Mesendoderm (in vitro differentiated cells): ENCODE measurements at regions not wholly inside any gene's neighbourhood (a gene's known extent, or its start where the extent isn't known, plus 50 kb on each side); places are given as distances from the start of the nearest gene placed in this dataset.

Experiments
- DNase-seq: peaks from one replicate; pipeline ENCODE4 v3.0.0; 2013
- H2AK5ac ChIP-seq: 2 replicates; pipeline ENCODE4 v1.6.1; 2013; ENCODE audit warnings: low read length, inconsistent platforms
- H2BK120ac ChIP-seq: 2 replicates; pipeline ENCODE4 v1.6.1; 2013; ENCODE audit warnings: low read depth, mild to moderate bottlenecking, low read length, moderate library complexity, mixed read lengths
- H2BK15ac ChIP-seq: replicated peaks from 2 replicates; pipeline ENCODE4 v1.6.1; 2013; ENCODE audit warnings: low read depth, mild to moderate bottlenecking, moderate library complexity
- H2BK5ac ChIP-seq: 2 replicates; pipeline ENCODE4 v1.6.1; 2013; ENCODE audit warnings: low read length, inconsistent platforms
- H3K18ac ChIP-seq: 2 replicates; pipeline ENCODE4 v1.6.1; 2013; ENCODE audit warnings: mild to moderate bottlenecking, low read length, mixed read lengths
- H3K23ac ChIP-seq: one replicate; pipeline ENCODE4 v1.6.1; 2013; ENCODE audit warnings: low read length
- H3K27ac ChIP-seq: 2 replicates; pipeline ENCODE4 v1.5.1; 2013; ENCODE audit warnings: low read depth, mild to moderate bottlenecking, inconsistent platforms, low read length, moderate library complexity
- H3K27me3 ChIP-seq: 2 replicates; pipeline ENCODE4 v1.6.1; 2013; ENCODE audit warnings: low read length, control low read depth, mild to moderate bottlenecking, inconsistent platforms; ENCODE audit not compliant: insufficient read depth, poor library complexity
- H3K36me3 ChIP-seq: 2 replicates; pipeline ENCODE4 v1.6.1; 2013; ENCODE audit warnings: low read length, inconsistent platforms; ENCODE audit not compliant: control insufficient read depth, insufficient read depth
- H3K4ac ChIP-seq: one replicate; pipeline ENCODE4 v1.6.1; 2013; ENCODE audit warnings: low read depth, mild to moderate bottlenecking, low read length, moderate library complexity
- H3K4me1 ChIP-seq: 2 replicates; pipeline ENCODE4 v1.6.1; 2013; ENCODE audit warnings: low read depth, low read length, inconsistent platforms; ENCODE audit not compliant: control insufficient read depth
- H3K4me2 ChIP-seq: 2 replicates; pipeline ENCODE4 v1.6.1; 2013; ENCODE audit warnings: low read length
- H3K4me3 ChIP-seq: 2 replicates; pipeline ENCODE4 v1.5.1; 2013; ENCODE audit warnings: mild to moderate bottlenecking, low read length
- H3K56ac ChIP-seq: one replicate; pipeline ENCODE4 v1.6.1; 2013; ENCODE audit warnings: low read length
- H3K79me1 ChIP-seq: 2 replicates; pipeline ENCODE4 v1.6.1; 2013; ENCODE audit warnings: low read length, inconsistent platforms
- H3K79me2 ChIP-seq: 2 replicates; pipeline ENCODE4 v1.6.1; 2013; ENCODE audit warnings: mild to moderate bottlenecking, low read length; ENCODE audit not compliant: control insufficient read depth, insufficient read depth
- H3K9ac ChIP-seq: 2 replicates; pipeline ENCODE4 v1.6.1; 2013; ENCODE audit warnings: low read length, inconsistent platforms
- H4K5ac ChIP-seq: one replicate; pipeline ENCODE4 v1.6.1; 2013; ENCODE audit warnings: low read length
- H4K8ac ChIP-seq: one replicate; pipeline ENCODE4 v1.6.1; 2013; ENCODE audit warnings: low read depth, mild to moderate bottlenecking, control low read depth, low read length, moderate library complexity
- WGBS: extraction: QIAGEN DNeasy Blood & Tissue Kit; methylation state at CpG from one replicate; pipeline ENCODE4 v1.1.7; 2013; ENCODE audit warnings: low lambda C conversion rate, missing lambda C conversion rate; ENCODE audit not compliant: insufficient coverage; ENCODE audit errors: extremely low coverage; 5-methylcytosine and 5-hydroxymethylcytosine counted together

DNA sequence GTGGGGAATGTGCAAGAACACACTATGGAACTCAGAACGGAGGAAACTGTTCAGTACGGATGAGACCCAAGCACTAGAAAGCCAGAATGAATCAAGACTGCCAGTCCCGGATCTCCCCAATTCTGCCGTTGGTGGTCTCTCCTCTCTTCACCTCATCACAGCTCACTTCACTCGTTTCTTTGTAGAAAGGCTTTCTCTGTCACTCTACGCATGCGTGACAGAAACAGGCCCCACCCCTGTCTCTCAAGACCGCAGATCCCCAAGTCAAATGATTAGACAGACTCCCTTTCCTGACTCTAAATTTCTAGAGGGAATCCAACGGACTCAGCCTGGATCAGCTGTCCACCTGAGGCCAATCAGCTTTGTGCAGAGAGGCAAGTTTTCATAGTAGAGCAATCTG lies 505.7 kb upstream of the ADAMTS9 start:
- Histone ChIP-seq H3K27ac (no peak overlapping the region), H3K79me1 (no peaks in the 10 kb centered on the region), H3K79me2 (no peaks in the 10 kb centered on the region), H3K4me1 (no peaks in the 10 kb centered on the region), H3K4ac (no peak overlapping the region), H3K23ac (no peak overlapping the region), H2BK120ac (no peak overlapping the region), H3K4me2 (no peak overlapping the region), H3K27me3 (no peaks in the 10 kb centered on the region), H2AK5ac (no peak overlapping the region), H3K56ac (no peak overlapping the region), H2BK15ac (no peak overlapping the region), H3K36me3 (no peaks in the 10 kb centered on the region), H4K8ac (no peak overlapping the region), H3K9ac (no peak overlapping the region), H3K4me3 (no peak overlapping the region), H3K18ac (no peak overlapping the region), H2BK5ac (no peak overlapping the region), H4K5ac (no peak overlapping the region)
- WGBS, result no CpG with 5 or more reads among the region's 9 CpGs
- no peak for DNase-seq

DNA sequence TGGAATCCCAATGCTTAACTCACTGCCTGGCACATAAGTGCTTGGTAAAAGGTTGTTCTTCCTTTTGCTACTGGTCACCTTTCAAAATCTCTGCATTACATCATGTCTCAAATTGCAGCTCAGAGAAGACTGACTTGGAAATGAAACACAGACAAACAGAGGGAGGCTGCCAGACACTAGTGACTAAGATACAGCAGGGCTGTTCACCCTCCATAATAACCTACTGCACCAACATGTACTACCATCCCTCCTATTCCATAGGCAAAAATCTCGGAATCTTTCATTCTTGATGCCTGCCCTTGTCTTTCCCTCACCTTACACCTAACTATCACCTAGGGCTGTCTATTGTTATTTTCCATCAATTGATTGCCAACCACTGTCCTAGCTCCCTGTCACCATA lies 502.3 kb upstream of the ADAMTS9 start:
- H2BK5ac ChIP-seq, result no peak overlapping the region
- H2BK15ac ChIP-seq, result no peak overlapping the region
- no peaks in the 10 kb centered on the region for H3K79me2 ChIP-seq
- no peak overlapping the region for H3K56ac ChIP-seq
- no peak overlapping the region for H3K4ac ChIP-seq
- no peak overlapping the region for H3K18ac ChIP-seq
- DNase-seq, result no peak
- no peaks in the 10 kb centered on the region for H3K79me1 ChIP-seq
- H3K4me3 ChIP-seq, result no peak overlapping the region
- no peaks in the 10 kb centered on the region for H3K27me3 ChIP-seq
- H3K23ac ChIP-seq, result no peak overlapping the region
- H2BK120ac ChIP-seq, result no peak overlapping the region
- WGBS, result no CpG with 5 or more reads among the region's 1 CpG
- no peaks in the 10 kb centered on the region for H3K4me1 ChIP-seq
- H3K36me3 ChIP-seq, result no peaks in the 10 kb centered on the region
- no peak overlapping the region for H2AK5ac ChIP-seq
- no peak overlapping the region for H4K8ac ChIP-seq
- no peak overlapping the region for H3K9ac ChIP-seq
- no peak overlapping the region for H3K27ac ChIP-seq
- H3K4me2 ChIP-seq, result no peak overlapping the region
- H4K5ac ChIP-seq, result no peak overlapping the region

DNA sequence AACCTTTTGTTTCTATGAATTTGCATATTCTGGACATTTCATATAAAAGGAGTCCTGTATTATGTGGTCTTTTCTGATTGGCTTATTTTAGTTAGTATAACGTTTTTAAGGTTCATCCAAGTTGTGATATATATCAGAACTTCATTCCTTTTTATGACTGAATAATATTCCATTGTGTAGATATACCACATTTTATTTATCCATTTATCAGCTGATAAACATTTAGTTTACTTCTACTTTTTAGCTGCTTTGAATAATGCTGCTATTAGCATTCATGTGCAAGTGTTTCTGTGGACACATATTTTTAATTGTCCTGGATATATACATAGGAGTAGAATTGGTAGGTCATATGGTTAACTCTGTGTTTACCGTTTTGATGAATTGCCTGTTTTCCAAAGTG lies 498.5 kb upstream of the ADAMTS9 start:
- H3K27me3 ChIP-seq, result no peaks in the 10 kb centered on the region
- no peak for DNase-seq
- no peak overlapping the region for H4K8ac ChIP-seq
- H3K79me2 ChIP-seq, result no peaks in the 10 kb centered on the region
- H3K36me3 ChIP-seq, result no peaks in the 10 kb centered on the region
- H3K9ac ChIP-seq, result no peak overlapping the region
- H3K4me3 ChIP-seq, result no peak overlapping the region
- no peak overlapping the region for H3K23ac ChIP-seq
- no peaks in the 10 kb centered on the region for H3K79me1 ChIP-seq
- H3K56ac ChIP-seq, result no peak overlapping the region
- H3K18ac ChIP-seq, result no peak overlapping the region
- no peak overlapping the region for H2BK120ac ChIP-seq
- H3K4me2 ChIP-seq, result no peak overlapping the region
- WGBS, result no CpG with 5 or more reads among the region's 2 CpGs
- H3K27ac ChIP-seq, result no peak overlapping the region
- H2BK15ac ChIP-seq, result no peak overlapping the region
- no peak overlapping the region for H2AK5ac ChIP-seq
- H3K4me1 ChIP-seq, result no peaks in the 10 kb centered on the region
- H4K5ac ChIP-seq, result no peak overlapping the region
- no peak overlapping the region for H2BK5ac ChIP-seq
- no peak overlapping the region for H3K4ac ChIP-seq

DNA sequence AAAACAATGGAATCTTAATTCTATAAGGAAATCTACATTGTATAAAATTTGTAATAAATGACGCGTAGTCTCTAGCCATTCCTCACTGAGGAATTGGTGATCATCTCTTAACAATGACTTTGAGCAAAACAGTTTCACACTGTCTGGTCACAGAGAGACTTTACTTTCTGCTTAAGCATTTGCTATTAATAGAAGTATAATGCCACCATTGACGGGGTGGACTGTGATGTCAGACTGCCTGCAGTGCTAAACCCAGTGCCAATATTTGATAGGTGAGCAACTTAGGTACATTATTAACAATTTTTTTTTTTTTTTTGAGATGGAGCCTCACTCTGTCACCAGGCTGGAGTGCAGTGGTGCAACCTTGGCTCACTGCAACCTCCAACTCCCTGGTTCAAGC lies 494.9 kb upstream of the ADAMTS9 start:
- Histone ChIP-seq H3K9ac (no peak overlapping the region), H3K27ac (no peak overlapping the region), H3K4me2 (no peak overlapping the region), H2AK5ac (no peak overlapping the region), H3K56ac (no peak overlapping the region), H3K36me3 (no peaks in the 10 kb centered on the region), H3K4ac (no peak overlapping the region), H3K18ac (no peak overlapping the region), H3K27me3 (no peaks in the 10 kb centered on the region), H2BK5ac (no peak overlapping the region), H3K4me3 (no peak overlapping the region), H3K79me1 (no peaks in the 10 kb centered on the region), H3K79me2 (no peaks in the 10 kb centered on the region), H3K4me1 (no peaks in the 10 kb centered on the region), H2BK120ac (no peak overlapping the region), H3K23ac (no peak overlapping the region), H4K8ac (no peak overlapping the region), H2BK15ac (no peak overlapping the region), H4K5ac (no peak overlapping the region)
- WGBS, result no CpG with 5 or more reads among the region's 3 CpGs
- DNase-seq, result no peak

DNA sequence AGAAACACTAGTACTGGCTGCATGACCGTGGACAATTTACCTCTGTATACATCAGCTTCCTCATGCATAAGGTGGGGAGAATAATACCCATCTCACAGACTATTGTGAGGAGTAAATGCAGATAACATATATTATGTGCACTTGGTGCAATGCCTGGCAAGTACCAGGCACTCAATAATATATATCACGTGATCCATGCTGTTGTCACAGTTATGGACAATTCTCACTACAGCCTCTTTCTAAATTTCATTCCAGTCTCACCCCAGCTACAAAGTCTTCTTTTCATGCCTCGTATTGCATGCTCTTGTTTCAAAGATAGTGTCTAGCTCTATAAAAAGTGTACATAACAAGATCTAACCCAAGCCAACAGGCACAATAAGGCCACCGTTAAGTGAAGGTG lies 494.3 kb upstream of the ADAMTS9 start:
- no peak overlapping the region for H2BK5ac ChIP-seq
- H2BK120ac ChIP-seq, result no peak overlapping the region
- H3K4ac ChIP-seq, result no peak overlapping the region
- H3K79me1 ChIP-seq, result no peaks in the 10 kb centered on the region
- H4K8ac ChIP-seq, result no peak overlapping the region
- H2BK15ac ChIP-seq, result no peak overlapping the region
- no peak overlapping the region for H3K56ac ChIP-seq
- no peak overlapping the region for H4K5ac ChIP-seq
- H3K27ac ChIP-seq, result no peak overlapping the region
- H2AK5ac ChIP-seq, result no peak overlapping the region
- H3K27me3 ChIP-seq, result no peaks in the 10 kb centered on the region
- DNase-seq, result no peak
- H3K4me3 ChIP-seq, result no peak overlapping the region
- H3K9ac ChIP-seq, result no peak overlapping the region
- H3K23ac ChIP-seq, result no peak overlapping the region
- H3K18ac ChIP-seq, result no peak overlapping the region
- no peaks in the 10 kb centered on the region for H3K4me1 ChIP-seq
- H3K79me2 ChIP-seq, result no peaks in the 10 kb centered on the region
- WGBS, result no CpG with 5 or more reads among the region's 4 CpGs
- H3K4me2 ChIP-seq, result no peak overlapping the region
- H3K36me3 ChIP-seq, result no peaks in the 10 kb centered on the region

DNA sequence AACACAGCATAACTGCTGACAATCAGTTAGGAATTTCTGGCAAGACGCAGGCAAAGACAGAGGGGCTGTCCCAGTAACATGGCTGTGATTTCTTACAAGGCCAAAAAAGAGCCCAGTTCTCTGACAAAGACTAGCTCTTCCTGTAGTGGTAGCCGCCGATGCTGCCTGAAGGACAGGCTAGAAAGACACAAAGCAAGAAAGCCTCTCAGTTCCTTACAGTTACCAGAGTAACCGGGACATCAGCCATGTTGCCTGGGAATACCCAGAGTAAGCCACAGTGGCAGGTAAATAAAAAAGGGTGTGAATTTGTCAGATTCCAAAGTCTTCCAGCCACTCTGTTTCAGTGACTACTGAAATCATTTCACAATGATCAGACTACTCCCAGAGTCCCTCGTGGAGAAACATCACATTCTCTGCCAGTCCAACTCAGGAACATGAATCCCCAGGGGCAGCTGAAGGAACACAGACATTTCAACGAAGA lies 493.6 kb upstream of the ADAMTS9 start:
- H3K4me1 ChIP-seq, result no peaks in the 10 kb centered on the region
- H3K23ac ChIP-seq, result no peak overlapping the region
- no peaks in the 10 kb centered on the region for H3K36me3 ChIP-seq
- no peak overlapping the region for H2AK5ac ChIP-seq
- no peak overlapping the region for H3K4me2 ChIP-seq
- no peak overlapping the region for H3K18ac ChIP-seq
- no peak overlapping the region for H2BK15ac ChIP-seq
- H4K5ac ChIP-seq, result no peak overlapping the region
- no peak overlapping the region for H2BK5ac ChIP-seq
- H4K8ac ChIP-seq, result no peak overlapping the region
- no peak overlapping the region for H3K27ac ChIP-seq
- H3K4me3 ChIP-seq, result no peak overlapping the region
- no peak overlapping the region for H3K56ac ChIP-seq
- no peak overlapping the region for H3K4ac ChIP-seq
- no peaks in the 10 kb centered on the region for H3K79me1 ChIP-seq
- no peaks in the 10 kb centered on the region for H3K27me3 ChIP-seq
- WGBS, result no CpG with 5 or more reads among the region's 6 CpGs
- no peak overlapping the region for H2BK120ac ChIP-seq
- peak; percentile 55 for DNase-seq
- no peaks in the 10 kb centered on the region for H3K79me2 ChIP-seq
- no peak overlapping the region for H3K9ac ChIP-seq
